Naive thymus-derived CD4-positive, alpha-beta T cell (primary cell): ENCODE measurements at regions not wholly inside any gene's neighbourhood (a gene's known extent, or its start where the extent isn't known, plus 50 kb on each side); places are given as distances from the start of the nearest gene placed in this dataset.

Experiments used
- ATAC-seq: fragments of 150-1000 bp; cut with Tn5 transposase; 2 replicates; pipeline ENCODE4 v1.10.0; 2021; ENCODE audit warnings: mild to moderate bottlenecking, moderate library complexity
- CTCF ChIA-PET: fragments of 350-600 bp; sonication (Branson Sonifier 250); formaldehyde crosslinking; loops from one replicate; lab custom pipeline; 2021; ENCODE audit warnings: antibody characterized with exemption; lab: Charles Lee
- POLR2A ChIA-PET: fragments of 350-600 bp; sonication (Branson Sonifier 250); formaldehyde crosslinking; loops from one replicate; lab custom pipeline; 2021; ENCODE audit warnings: antibody characterized with exemption, inconsistent platforms; lab: Charles Lee
- DNase-seq, 9 donors: peaks; one replicate each; pipeline versions ENCODE4 v3.0.0 to v3.0.0-alpha.2; 2020 to 2022; ENCODE audit warnings: mixed read lengths in 1 of 9
- H3K27ac ChIP-seq: one replicate; pipeline ENCODE4 v1.7.0; 2013; ENCODE audit warnings: mild to moderate bottlenecking, low read depth, low read length, moderate library complexity
- H3K27me3 ChIP-seq, 2 donors: one replicate each; pipeline ENCODE4 v1.7.0; 2013; ENCODE audit warnings: low read length in 2 of 2, mild to moderate bottlenecking in 2 of 2, moderate library complexity in 2 of 2; ENCODE audit not compliant: control insufficient read depth in 2 of 2, insufficient read depth in 2 of 2
- H3K36me3 ChIP-seq, 3 experiments: 1 replicate in 2 of 3; 2 replicates in 1 of 3; pipeline ENCODE4 v1.7.0; 2013; ENCODE audit warnings: low read length in 3 of 3, mild to moderate bottlenecking in 3 of 3, moderate library complexity in 1 of 3; ENCODE audit not compliant: insufficient read depth in 3 of 3, control insufficient read depth in 2 of 3
- H3K4me1 ChIP-seq, 2 donors: one replicate each; pipeline ENCODE4 v1.7.0; 2013; ENCODE audit warnings: low read length in 2 of 2, mild to moderate bottlenecking in 2 of 2, moderate library complexity in 1 of 2; ENCODE audit not compliant: control insufficient read depth in 2 of 2, insufficient read depth in 2 of 2
- H3K4me3 ChIP-seq: 2 replicates; pipeline ENCODE4 v1.7.0; 2013; ENCODE audit warnings: mild to moderate bottlenecking, low read length
- H3K9me3 ChIP-seq, 3 experiments: 1 replicate in 2 of 3; 2 replicates in 1 of 3; pipeline ENCODE4 v1.7.0; 2013; ENCODE audit warnings: low read length in 3 of 3; ENCODE audit not compliant: control insufficient read depth in 2 of 3
- H3K27ac Mint-ChIP-seq, 9 donors: one replicate each; pipeline ENCODE4 v1.8.0; 2020 to 2022; ENCODE audit warnings: mixed read lengths in 9 of 9, mild to moderate bottlenecking in 8 of 9, moderate library complexity in 5 of 9, inconsistent platforms in 2 of 9
- H3K27me3 Mint-ChIP-seq, 5 donors: one replicate each; pipeline ENCODE4 v1.8.0; 2021 to 2022; ENCODE audit warnings: mixed read lengths in 5 of 5, mild to moderate bottlenecking in 1 of 5
- H3K36me3 Mint-ChIP-seq, 5 donors: one replicate each; pipeline ENCODE4 v1.8.0; 2020 to 2022; ENCODE audit warnings: mixed read lengths in 5 of 5, mild to moderate bottlenecking in 3 of 5, inconsistent platforms in 1 of 5
- H3K4me1 Mint-ChIP-seq, 7 donors: one replicate each; pipeline ENCODE4 v1.8.0; 2020 to 2022; ENCODE audit warnings: mixed read lengths in 7 of 7, mild to moderate bottlenecking in 3 of 7, inconsistent platforms in 1 of 7
- H3K4me3 Mint-ChIP-seq, 10 donors: one replicate each; pipeline ENCODE4 v1.8.0; 2020 to 2022; ENCODE audit warnings: mild to moderate bottlenecking in 10 of 10, mixed read lengths in 10 of 10, moderate library complexity in 6 of 10, inconsistent platforms in 2 of 10
- H3K9me3 Mint-ChIP-seq, 11 donors: one replicate each; pipeline ENCODE4 v1.8.0; 2020 to 2022; ENCODE audit warnings: mixed read lengths in 11 of 11, mild to moderate bottlenecking in 4 of 11, inconsistent platforms in 1 of 11, moderate library complexity in 1 of 11
- intact Hi-C, 2 donors: fragments of 100-400 bp; cut with micrococcal nuclease; formaldehyde crosslinking; loops; one replicate each; pipeline ENCODE4 v1.15.1; 2023

DNA sequence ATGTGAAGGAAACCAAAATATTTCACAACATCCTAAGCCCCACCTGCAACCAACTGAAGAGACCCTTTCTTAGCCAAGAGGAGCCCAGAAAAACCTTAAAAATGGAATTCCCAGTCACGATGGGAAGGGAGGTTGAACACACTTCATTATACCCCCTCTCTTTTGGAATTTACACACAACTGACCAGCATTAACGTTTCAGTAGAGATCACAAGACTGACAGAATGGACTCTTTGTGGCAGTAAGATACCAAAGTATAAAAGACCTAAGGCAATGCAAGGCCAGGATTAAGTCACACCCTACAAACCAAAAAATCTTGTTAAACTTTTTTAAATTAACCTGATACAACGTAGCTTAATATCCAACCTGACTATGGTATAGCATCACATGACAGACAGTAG, 190.9 kb downstream of the OTOR start:
- Histone ChIP-seq H3K4me1 (no peaks in the 10 kb centered on the region), H3K27me3 (no peaks in the 10 kb centered on the region), H3K27ac (no peak overlapping the region), H3K36me3 (no peaks in the 10 kb centered on the region), H3K9me3 (no peaks in the 10 kb centered on the region), H3K4me3 (no peak overlapping the region)
- ChIA-PET CTCF (no interaction called here), POLR2A (no interaction called here)
- Mint-ChIP-seq H3K27ac (no peak overlapping the region), H3K4me1 (no peaks in the 10 kb centered on the region), H3K36me3 (no peaks in the 10 kb centered on the region), H3K27me3 (peaks cover 0 to 3% (median 0%) of the 10 kb centered on the region in 5 donors), H3K9me3 (peaks cover 0 to 10% (median 0%) of the 10 kb centered on the region in 11 donors), H3K4me3 (no peak overlapping the region)
- DNase-seq (no peak), ATAC-seq (no peak)
- intact Hi-C loops, result no loop called here

DNA sequence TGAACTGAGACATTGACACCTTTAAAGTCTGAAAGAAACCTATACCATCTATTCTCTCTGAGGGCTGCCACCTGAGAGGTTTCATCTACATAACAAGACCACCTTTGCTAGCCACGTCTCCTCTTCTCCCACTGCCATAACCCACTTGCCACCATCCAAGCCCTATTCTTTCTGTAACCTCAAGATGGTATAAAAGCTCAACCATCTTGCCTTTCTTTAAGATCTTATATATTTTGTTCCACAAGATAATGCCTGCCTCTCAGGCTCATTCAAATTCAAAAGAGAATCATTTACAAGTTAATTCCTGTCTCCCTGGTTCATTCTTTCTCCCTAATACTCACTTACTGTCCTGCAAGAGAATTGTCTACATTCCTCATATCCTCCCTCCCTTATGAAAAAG, 192.5 kb downstream of the OTOR start:
- no peak overlapping the region for H3K4me3 Mint-ChIP-seq
- peaks cover 0 to 3% (median 0%) of the 10 kb centered on the region in 5 donors for H3K36me3 Mint-ChIP-seq
- peaks cover 0 to 10% (median 2%) of the 10 kb centered on the region in 11 donors for H3K9me3 Mint-ChIP-seq
- POLR2A ChIA-PET, result no interaction called here
- CTCF ChIA-PET, result no interaction called here
- Histone ChIP-seq H3K9me3 (no peaks in the 10 kb centered on the region), H3K27me3 (no peaks in the 10 kb centered on the region), H3K27ac (no peak overlapping the region), H3K4me3 (no peak overlapping the region), H3K36me3 (no peaks in the 10 kb centered on the region), H3K4me1 (no peaks in the 10 kb centered on the region)
- H3K27me3 Mint-ChIP-seq, result peaks cover 0 to 3% (median 0%) of the 10 kb centered on the region in 5 donors
- DNase-seq (no peak), ATAC-seq (no peak)
- no peak overlapping the region for H3K27ac Mint-ChIP-seq
- intact Hi-C loops, result no loop called here
- H3K4me1 Mint-ChIP-seq, result no peaks in the 10 kb centered on the region

DNA sequence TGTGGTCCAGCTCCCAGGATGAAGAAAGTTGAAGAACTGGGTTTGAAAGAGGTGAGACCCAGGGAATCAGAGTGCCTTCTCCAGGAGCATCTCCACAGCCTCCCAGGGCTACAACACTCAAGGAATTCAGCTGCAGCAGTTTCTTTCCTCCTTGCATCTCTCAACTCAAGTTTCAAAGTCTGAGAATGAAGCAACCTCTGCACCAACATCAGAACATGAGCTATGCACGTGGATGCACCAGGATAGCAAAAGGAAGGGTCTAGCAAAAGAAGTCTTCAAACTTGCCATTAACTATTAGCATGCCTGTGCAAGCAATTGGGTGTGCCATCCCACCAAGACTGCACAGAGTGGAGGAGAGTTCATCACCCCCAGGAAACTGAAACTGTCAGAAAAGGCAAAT, 193.9 kb downstream of the OTOR start:
- intact Hi-C loops, result no loop called here
- Mint-ChIP-seq H3K4me1 (no peaks in the 10 kb centered on the region), H3K9me3 (peaks cover 0 to 10% (median 3%) of the 10 kb centered on the region in 11 donors), H3K27me3 (peaks cover 0 to 3% (median 0%) of the 10 kb centered on the region in 5 donors), H3K4me3 (no peak overlapping the region), H3K27ac (no peak overlapping the region), H3K36me3 (peaks cover 0 to 3% (median 0%) of the 10 kb centered on the region in 5 donors)
- no peak for ATAC-seq
- Histone ChIP-seq H3K9me3 (no peaks in the 10 kb centered on the region), H3K36me3 (no peaks in the 10 kb centered on the region), H3K27me3 (no peaks in the 10 kb centered on the region), H3K4me1 (no peaks in the 10 kb centered on the region), H3K27ac (no peak overlapping the region), H3K4me3 (no peak overlapping the region)
- DNase-seq, result no peak
- ChIA-PET POLR2A (no interaction called here), CTCF (no interaction called here)

- Histone ChIP-seq H3K27me3 (no peaks in the 10 kb centered on the region), H3K36me3 (no peaks in the 10 kb centered on the region), H3K27ac (no peak overlapping the region), H3K4me1 (no peaks in the 10 kb centered on the region), H3K4me3 (no peak overlapping the region), H3K9me3 (no peaks in the 10 kb centered on the region)
- intact Hi-C loops, result no loop called here
- Mint-ChIP-seq H3K27ac (no peak overlapping the region), H3K4me3 (no peak overlapping the region), H3K36me3 (peaks cover 0 to 3% (median 0%) of the 10 kb centered on the region in 5 donors), H3K27me3 (peaks cover 0 to 3% (median 0%) of the 10 kb centered on the region in 5 donors), H3K4me1 (no peaks in the 10 kb centered on the region), H3K9me3 (peaks cover 0 to 10% (median 3%) of the 10 kb centered on the region in 11 donors)
- ChIA-PET CTCF (no interaction called here), POLR2A (no interaction called here)
- DNase-seq (no peak), ATAC-seq (no peak)
These were observed 194.6 kb downstream of the OTOR start for GRCh38 chr20:16942756-16943155.

DNA sequence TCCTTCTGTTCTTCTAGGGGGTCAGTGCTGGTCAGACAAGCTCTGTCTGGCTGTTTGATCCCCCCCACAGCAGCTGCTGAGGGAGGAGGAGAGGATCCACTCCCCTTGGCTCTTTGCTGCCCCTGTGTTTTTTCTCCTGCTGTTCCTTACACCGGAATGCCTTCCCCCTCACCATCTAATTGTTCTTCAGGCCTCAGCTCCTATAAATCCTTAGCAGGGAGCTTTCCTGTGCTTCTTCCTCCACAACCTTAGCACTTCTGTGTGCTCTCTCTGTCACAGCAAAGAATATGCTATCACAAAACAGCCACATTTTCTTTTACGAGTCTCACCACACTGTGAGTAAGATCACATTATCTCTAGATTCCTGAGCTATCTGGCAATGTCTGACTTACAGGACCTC, 196.6 kb downstream of the OTOR start:
- no peaks in the 10 kb centered on the region for H3K4me1 ChIP-seq
- no peaks in the 10 kb centered on the region for H3K36me3 ChIP-seq
- no peaks in the 10 kb centered on the region for H3K27me3 ChIP-seq
- Mint-ChIP-seq H3K4me1 (no peaks in the 10 kb centered on the region), H3K27ac (no peak overlapping the region), H3K4me3 (no peak overlapping the region), H3K9me3 (peaks cover 0 to 16% (median 9%) of the 10 kb centered on the region in 11 donors), H3K27me3 (no peaks in the 10 kb centered on the region), H3K36me3 (peaks cover 0 to 3% (median 0%) of the 10 kb centered on the region in 5 donors)
- DNase-seq (no peak), ATAC-seq (no peak)
- H3K4me3 ChIP-seq, result no peak overlapping the region
- no peak overlapping the region for H3K27ac ChIP-seq
- ChIA-PET POLR2A (no interaction called here), CTCF (interaction anchor here (0.7 kb wide), 1 partner anchor 788 kb away, joined by 3 read pairs; no protein-coding TSS in a partner anchor)
- intact Hi-C loops, result no loop called here
- H3K9me3 ChIP-seq, result no peaks in the 10 kb centered on the region

DNA sequence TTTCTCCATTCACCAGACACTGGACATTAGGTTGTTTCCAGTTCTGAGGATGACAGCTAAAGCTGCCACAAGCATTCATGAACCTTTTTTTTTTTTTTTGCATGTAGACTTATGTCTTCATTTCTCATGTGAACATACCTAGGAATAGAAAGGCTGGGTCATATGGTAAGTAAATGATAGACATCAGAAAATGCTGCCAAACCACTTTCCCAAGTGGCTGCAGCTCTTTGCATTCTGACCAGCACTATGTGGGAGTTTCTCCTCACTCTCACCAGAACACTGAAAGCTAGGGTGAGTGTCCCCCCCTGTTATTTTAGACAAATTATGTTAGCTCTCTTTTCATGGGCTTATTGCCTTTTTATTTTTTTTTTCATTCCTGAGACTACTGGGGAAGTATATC, 197.5 kb downstream of the OTOR start:
- POLR2A ChIA-PET, result no interaction called here
- no peak for DNase-seq
- Mint-ChIP-seq H3K9me3 (peaks cover 0 to 24% (median 10%) of the 10 kb centered on the region in 11 donors), H3K4me1 (no peaks in the 10 kb centered on the region), H3K4me3 (no peak overlapping the region), H3K27ac (no peak overlapping the region), H3K27me3 (peaks cover 0 to 4% (median 0%) of the 10 kb centered on the region in 5 donors), H3K36me3 (peaks cover 0 to 3% (median 0%) of the 10 kb centered on the region in 5 donors)
- H3K27ac ChIP-seq, result no peak overlapping the region
- CTCF ChIA-PET, result no interaction called here
- no peaks in the 10 kb centered on the region for H3K36me3 ChIP-seq
- no peak overlapping the region for H3K4me3 ChIP-seq
- ATAC-seq, result no peak
- H3K9me3 ChIP-seq, result no peaks in the 10 kb centered on the region
- intact Hi-C loops, result no loop called here
- no peaks in the 10 kb centered on the region for H3K4me1 ChIP-seq
- H3K27me3 ChIP-seq, result no peaks in the 10 kb centered on the region

DNA sequence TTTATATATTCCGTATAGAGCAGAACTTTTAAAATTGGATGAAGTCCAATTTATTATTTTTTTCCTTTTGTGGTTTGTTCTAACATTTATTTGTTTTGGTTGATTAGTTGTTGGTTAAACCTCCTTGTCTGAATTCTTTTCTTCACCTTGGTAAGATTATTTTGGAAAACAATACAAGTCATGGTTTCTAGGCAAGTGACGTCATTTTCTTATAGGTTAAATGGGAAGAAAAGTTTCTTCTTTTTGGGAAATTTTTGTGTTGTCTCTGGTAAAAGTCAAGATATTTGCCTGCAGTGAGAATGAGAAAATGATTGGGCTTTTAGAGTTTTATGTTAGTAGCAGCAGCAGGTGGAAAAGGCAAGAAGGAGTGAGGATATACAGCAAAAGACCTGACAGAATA, 197.9 kb downstream of the OTOR start:
- DNase-seq (no peak), ATAC-seq (no peak)
- Histone ChIP-seq H3K27ac (no peak overlapping the region), H3K4me1 (no peaks in the 10 kb centered on the region), H3K9me3 (no peaks in the 10 kb centered on the region), H3K36me3 (no peaks in the 10 kb centered on the region), H3K4me3 (no peak overlapping the region), H3K27me3 (no peaks in the 10 kb centered on the region)
- Mint-ChIP-seq H3K9me3 (peaks cover 0 to 28% (median 10%) of the 10 kb centered on the region in 11 donors), H3K27ac (no peak overlapping the region), H3K4me1 (no peaks in the 10 kb centered on the region), H3K36me3 (peaks cover 0 to 3% (median 0%) of the 10 kb centered on the region in 5 donors), H3K27me3 (peaks cover 0 to 7% (median 0%) of the 10 kb centered on the region in 5 donors), H3K4me3 (no peak overlapping the region)
- POLR2A ChIA-PET, result no interaction called here
- CTCF ChIA-PET, result no interaction called here
- intact Hi-C loops, result no loop called here
